ENCODE measurements at regions not wholly inside any gene's neighbourhood (a gene's known extent, or its start where the extent isn't known, plus 50 kb on each side); places are given as distances from the start of the nearest gene placed in this dataset.
"Not testable (repeated sequence)": the region's sequence is repeated elsewhere in the genome, so short reads cannot be mapped to it uniquely, and the experiment has no call there.

DNA sequence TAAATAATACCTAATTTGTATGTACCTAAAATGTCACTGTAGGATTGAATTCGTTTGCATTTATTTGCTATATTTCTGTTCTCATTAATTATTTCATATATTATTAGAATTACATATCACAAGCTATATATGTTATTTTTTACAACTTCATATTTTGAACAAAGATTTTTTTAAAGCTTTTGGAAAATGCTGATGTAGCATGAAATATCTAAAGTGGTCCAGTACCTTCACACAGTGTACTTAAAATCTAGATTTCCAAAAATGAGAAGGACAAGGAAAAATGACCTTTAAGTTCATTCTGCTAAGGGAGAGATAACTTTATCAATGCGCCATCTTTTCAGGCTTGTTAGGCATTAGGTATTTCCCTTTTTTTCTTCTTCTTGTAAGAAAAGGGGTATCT is 71.8 kb downstream of the LARP7 start:
- no peak for DNase-seq (ENCODE audit: low spot score)

DNA sequence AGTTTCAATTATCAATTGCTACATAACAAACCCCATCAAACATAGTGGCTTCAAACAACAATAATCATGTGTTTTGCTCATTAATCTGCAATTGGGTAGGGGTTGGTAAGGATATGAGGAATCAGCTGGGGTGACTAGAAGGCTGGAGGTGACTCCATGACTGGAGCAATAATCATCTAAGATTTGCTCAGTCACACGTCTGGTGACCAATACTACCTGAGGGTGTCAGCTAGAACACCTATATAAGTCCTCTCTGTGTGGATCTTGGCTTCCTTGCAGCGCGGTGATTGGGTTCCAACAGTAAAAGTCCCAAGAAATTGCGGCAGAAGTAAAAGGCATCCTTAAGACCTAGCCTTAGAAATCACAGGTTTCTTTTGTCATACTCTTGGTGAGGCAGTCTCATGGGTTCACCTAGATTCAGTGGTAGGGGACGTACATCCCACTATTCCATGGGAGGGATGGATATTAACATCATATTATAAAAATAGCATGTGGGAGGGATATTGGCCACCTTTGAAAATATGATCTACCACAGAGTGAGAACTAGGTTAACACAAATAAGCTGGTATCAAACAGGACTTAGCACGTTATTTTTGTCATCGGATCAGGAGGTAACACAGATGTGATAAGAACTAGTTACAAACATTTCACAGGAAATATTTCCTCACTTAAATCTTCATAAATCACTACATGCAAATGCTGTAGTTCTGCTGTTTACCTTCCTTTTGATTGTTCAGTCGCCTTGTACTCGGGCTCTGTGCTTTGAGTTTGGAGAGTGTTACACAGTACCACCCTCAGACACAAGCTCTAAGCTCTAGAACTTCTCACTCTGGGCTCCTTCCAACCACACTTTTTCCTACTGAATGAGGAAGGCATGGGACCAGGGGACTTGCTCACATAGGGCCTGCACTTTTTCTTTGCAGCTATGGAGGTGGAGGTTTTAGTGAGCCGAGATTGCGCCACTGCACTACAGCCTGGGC is 78.3 kb downstream of the LARP7 start:
- no peak for DNase-seq (ENCODE audit: low spot score)

DNA sequence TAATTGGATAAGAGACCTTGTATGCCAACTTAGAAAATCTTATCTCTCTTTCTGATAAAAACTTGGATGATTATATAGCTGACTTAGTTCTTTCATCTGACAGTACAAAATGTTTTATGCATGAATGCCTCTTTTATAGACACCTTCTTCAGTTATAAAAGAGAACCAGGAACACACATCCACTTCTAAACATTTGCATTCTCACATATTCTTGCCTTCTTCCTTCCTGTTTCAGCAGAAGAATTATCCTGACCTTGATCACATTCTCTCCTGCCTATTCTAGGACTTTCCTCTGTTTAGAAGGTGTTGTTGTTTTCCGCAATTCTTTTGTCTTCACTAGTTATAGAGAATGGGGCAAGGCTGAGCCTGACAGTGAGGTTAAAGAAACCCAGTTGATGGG is 80.9 kb downstream of the LARP7 start:
- DNase-seq (ENCODE audit: low spot score): no peak

DNA sequence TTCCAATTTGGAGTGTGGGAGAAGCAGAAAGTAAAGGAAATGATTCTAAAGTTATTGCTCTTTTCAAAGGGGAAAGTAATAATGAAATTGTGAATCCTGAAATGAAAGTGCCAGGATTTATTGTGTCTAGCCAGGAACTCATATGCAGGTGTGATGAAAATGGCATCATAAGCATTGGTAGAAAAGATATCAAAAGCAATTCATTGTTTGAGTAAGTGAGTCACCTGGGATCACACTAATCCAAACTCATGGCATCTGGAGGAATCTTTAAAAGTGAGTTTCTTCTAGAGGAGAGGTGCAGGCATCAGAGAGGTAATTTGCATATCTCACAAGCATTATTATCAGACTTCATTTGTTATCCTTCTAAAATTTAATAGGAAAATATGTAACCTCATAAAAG is 84.7 kb downstream of the LARP7 start:
- DNase-seq (ENCODE audit: low spot score): no peak

DNA sequence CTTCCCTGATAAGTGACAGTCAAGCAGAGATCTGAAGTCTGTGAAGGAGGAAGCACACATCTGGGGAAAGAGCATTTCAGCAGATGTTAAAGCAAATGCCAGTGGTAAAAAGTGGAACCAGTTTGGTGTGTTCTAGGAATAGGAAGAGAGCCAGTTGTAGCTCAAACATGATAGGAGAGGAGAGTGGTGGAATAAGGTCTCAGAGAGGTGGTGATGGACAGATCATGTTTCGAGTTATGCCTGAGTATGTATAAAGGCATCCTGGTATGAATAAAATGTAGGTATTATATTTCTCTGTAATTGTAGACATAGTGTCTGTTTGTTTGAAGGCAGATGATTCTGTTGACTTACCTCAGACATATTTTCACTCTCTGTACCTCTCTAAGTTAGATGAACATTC is 89.1 kb downstream of the LARP7 start:
- no peak for DNase-seq (ENCODE audit: low spot score)

DNA sequence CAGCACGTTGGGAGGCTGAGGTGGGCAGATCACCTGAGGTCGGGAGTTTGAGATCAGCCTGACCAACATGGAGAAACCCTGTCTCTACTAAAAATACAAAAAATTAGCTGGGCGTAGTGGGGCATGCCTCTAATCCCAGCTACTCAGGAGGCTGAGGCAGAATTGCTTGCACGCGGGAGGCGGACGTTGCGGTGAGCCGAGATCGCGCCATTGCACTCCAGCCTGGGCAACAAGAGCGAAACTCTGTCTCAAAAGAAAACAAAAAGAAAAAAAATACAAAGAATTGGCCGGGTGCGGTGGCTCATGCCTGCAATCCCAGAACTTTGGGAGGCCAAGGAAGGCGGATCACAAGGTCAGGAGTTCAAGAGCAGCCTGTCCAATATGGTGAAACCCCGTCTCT is 90.8 kb downstream of the LARP7 start:
- not testable (repeated sequence) for DNase-seq (ENCODE audit: low spot score)

DNA sequence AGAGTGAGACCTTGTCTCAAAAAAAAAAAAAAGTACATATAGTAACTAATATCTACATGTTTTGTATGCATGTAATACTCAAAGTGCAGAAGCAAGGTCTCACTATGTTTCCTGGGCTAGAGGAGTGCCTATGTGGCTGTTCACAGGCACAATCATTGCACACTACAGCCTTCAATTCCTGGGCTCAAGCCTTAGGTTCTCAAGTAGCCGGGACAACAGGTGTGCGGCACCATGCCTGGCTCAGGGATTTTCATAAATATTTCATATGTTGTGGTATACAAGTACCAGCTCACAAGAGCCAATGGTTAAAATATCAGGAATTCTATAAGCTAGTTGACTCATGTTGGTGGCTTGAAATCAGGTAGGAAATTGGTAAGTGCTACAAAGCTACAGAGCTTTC is 94.8 kb downstream of the LARP7 start:
- no peak for DNase-seq (ENCODE audit: low spot score)

DNA sequence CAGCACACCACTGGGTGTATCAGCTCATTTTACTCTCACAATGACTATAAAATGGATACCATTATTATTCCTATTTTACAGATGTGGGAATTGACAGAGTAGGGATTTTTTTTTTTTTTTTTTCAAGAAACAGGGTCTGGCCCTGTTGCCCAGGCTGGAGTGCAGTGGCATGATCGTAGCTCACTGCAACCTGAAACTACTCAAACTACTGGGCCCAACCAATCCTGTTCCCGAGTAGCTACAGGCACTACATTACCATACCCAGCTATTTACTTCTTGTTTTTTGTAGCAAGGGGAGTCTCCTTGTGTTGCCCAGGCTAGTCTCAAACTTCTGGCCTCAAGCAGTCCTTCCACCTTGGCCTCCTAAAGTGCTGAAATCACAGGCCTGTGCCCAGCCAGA is 95.2 kb downstream of the LARP7 start:
- no peak for DNase-seq (ENCODE audit: low spot score)

DNA sequence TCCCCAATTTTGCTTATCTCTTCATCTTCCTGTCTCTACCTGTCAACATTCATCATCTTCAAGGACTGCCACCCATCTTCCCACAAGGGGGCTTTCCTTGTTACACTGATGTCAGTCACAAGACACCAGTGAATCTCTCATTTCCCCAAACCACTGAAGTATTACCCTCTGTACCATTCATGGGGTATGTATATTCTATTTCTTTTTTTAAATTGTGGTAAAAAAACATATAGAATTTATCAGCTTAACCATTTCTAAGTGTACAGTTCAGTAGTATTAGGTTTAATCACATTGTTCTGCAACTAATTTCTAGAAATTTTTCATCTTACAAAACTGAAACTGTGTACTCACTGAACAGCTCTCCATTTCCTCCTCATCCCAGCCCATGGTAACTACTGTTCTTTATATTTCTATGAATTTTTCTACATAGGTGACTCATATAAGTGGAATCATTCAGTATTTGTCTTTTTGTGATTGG is 98.6 kb downstream of the LARP7 start:
- DNase-seq (ENCODE audit: low spot score): no peak

DNA sequence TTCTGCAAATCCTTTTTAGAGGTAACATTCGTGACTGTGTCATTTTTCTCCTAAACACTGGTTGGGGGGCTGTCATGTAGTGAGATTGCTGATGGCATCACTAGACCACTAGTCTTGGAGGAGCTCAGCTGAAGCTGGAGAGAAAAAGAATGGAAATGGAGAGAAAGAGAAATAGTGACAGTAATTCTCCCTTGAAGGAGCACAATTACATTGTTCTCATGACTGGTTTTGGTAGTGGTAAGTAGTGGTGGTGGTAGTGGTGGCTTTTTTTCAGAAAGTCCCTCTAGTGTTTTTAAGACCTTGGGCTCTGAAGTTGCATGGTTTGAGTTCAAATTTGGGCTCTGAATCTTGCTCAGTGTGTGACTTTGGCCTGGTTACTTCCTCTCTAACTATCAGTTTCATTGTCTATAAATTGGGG is 99.8 kb downstream of the LARP7 start:
- DNase-seq (ENCODE audit: low spot score): no peak

DNA sequence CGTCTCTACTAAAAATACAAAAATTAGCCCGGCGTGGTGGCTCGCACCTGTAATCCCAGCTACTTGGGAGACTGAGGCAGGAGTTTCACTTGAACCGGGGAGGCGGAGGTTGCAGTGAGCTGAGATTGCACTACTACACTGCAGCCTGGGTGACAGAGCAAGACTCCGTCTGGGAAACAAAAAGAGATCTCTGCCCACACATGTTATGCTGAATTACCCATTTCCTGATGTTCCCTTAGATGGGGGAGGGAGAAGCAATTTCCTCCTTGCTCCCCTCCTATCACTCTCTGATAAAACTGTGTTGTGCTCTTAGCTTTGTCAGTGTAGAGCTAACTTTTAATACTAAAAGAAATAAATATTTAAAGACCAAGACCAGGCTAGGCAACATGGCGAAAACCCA is 102.5 kb downstream of the LARP7 start:
- DNase-seq (ENCODE audit: low spot score): no peak

DNA sequence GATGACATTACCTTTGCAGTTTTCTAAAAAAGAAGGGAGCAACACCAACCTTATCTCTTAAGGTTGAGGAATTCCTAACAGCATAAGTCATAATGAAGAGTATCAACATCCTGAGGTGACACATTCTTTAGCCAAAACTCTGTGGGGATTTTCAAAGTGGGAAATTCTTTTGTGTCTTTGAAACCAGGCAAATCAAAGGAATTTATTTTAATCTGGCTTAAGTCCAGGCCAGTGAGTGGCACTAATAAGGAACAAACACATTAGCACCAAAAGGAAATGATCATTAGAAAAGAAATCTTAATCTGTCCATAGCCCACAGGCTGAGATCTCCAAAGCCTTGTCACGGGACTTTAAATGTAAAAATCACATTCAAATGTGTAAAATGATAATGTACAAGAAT is 110.1 kb downstream of the LARP7 start:
- peak; percentile 68 for DNase-seq (ENCODE audit: low spot score)

DNA sequence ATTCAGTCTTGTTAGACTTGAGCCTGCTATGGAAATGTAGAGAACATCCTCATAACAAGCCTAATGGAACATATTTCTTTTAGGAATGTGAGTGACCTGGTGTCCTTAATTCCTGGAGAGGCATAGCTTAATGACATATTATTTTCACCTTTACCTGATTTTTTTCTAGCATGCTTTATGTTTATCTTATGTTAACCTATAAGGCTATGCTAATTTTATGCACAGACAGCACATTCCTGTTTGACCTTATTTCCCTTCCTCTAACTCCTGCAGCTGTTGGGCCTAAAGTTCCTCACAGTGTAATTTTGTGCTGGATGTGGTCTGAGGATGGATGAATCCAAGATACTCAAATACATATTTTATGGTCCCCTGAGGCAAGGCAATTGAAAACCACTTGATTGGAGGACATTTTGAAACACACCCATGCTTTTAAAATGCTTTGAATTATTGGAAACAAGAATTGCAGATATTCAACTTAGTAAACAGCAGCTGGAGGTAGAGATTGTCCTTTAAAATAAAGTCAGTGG is 111.5 kb downstream of the LARP7 start:
- no peak for DNase-seq (ENCODE audit: low spot score)

DNA sequence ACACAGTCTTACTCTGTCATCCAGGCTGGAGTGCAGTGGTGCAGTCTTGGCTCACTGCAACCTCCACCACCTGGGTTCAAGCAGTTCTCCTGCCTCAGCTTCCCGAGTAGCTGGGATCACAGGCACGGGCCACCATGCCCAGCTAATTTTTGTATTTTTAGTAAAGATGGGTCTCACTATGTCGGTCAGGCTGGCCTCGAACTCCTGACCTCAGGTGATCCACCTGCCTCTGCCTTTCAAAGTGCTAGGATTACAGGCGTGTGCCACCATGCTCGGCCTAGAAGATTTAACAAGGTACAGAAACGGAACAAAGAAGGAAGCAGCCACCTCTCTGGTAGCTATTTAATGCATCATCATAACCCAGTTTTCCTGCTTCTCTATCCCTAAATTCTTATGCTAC is 113.8 kb downstream of the LARP7 start:
- DNase-seq (ENCODE audit: low spot score): not testable (repeated sequence)

DNA sequence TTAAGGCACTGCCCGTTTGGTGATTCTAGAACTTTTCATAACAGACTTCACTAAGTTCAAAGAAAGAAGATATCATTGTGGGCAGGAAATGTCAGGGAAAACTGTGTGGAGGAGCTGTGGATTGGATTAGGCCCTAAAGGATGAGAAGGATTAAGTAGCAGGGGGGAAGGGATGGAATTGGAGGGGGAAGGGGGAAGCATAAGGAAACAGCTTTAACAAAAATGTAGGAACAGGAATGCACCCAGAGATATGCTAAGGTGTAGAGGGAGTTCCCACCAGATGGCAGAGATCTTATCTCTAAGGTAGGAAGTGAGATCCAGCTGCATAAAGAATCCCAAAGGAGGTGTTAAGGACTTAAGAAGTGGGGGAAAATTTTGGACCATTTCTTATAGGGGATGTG is 114.5 kb downstream of the LARP7 start:
- DNase-seq (ENCODE audit: low spot score): no peak

DNA sequence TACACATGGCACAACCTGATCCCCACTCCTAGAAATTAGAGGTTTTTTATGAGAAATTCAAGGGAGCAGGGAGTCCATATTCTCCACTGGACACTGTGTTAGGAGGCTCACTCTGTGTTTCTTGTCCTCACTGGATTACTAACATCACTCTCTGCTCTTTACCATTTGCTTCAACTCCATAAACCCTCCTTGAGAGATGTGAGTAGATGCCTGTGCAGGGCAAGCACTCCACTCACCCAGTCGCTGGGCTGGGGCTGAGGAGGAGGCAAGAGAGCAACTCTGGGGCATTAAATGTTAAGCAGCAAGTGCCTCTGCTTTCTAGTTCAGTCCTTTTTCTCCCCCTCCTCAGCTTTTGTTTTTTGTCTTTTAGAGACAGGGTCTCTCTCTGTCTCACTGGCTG is 115.1 kb downstream of the LARP7 start:
- no peak for DNase-seq (ENCODE audit: low spot score)

DNA sequence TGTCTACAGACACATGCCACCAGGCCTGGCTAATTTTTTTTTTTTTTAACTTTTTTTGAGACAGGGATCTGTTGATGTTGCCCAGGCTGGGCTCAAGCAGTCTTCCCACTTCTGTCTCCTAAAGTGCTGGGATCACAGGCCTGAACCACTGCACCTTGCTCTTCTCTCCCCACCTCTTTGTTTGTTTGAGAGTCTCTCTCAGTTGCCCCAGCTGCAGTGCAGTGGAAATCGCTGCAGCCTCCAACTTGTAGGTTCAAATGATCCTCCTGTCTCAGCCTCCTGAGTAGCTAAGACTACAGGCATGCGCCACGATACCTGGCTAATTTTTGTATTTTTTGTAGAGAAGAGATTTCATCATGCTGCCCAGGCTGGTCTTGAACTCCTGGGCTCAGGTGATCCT is 115.6 kb downstream of the LARP7 start:
- no peak for DNase-seq (ENCODE audit: low spot score)

DNA sequence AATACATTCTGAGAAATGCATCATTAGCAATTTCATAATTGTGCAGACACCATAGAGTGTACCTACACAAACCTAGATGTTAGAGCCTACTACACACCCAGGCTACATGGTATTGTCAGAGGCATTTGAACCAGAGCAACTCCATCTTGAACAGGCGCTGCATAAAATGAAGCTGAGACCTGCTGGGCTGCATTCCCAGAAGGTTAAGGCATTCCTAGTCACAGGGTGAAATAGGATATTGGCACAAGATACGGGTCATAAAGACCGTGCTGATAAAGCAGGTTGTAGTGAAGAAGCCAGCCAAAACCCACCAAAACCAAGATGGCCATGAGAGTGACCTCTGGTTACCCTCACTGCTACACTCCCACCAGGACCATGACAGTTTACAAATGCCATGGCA is 116.4 kb downstream of the LARP7 start:
- DNase-seq (ENCODE audit: low spot score): no peak

DNA sequence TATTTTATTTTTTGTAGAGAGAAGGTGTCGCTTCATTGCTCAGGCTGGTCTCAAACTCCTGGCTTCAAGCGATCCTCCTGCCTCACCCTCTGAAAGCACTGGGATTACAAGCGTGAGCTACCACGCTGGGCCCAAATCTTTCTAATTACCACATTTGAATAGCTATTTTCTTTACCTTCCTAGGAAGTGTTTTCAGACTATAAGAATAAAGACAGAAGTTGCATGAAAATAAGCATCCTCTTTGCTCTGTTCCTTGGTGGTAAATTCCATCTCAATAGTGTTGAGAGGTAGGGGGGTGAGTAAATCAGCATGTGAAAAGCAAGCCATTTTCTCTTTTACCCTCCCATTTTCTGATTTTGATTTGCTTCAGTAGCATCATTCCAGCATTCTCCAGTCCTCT is 122.4 kb downstream of the LARP7 start:
- no peak for DNase-seq (ENCODE audit: low spot score)

DNA sequence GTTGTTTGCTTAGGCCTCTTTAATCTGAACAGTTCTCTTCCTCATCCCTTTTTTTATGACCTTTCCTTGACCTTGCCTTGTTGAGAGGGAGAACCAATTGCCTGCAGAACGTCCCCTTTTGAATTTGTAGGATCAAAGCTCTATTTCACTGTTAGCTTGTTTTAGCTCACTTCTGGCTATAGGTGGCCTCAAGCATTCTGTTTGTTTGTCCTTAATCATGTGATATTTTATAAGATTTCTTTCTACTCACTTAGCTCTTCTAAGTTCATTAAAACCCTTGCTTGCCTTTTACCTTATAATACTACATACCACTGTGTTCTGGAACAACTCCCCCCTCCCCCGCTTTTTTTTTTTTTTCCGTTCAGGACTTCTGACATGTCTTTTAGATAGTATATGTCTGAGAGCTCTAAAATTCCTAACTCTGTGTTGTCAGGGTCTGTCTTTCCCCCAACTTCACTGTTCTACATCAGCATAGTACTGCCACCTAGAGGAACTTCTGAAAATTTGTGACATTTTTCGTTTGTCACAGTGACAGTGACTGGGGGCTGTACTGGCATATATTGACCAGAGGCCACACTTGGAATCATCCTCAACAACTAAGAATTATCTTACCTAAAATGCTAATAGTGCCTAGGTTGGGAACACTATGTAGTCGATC is 128.5 kb downstream of the LARP7 start:
- DNase-seq (ENCODE audit: low spot score): peak; percentile 36

DNA sequence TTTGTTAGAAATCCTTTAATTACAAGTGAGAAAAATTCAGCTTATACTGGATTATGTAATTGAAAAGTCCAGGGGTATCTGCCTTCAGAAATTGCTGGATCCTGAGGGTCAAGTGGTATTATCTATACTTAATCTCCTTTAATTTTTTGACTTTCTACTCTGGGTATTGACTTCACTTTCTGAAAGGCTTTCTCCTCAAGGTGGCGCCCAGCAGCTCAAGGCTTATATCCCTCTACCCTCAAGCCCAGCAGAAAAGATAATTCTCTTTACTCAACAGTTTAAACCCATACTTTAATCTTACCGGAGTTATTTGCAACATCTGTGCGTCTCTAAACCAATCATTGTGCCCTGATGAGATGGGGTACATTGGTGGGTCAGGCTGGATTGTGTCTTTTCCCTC is 129.5 kb downstream of the LARP7 start:
- DNase-seq (ENCODE audit: low spot score): peak; percentile 8

DNA sequence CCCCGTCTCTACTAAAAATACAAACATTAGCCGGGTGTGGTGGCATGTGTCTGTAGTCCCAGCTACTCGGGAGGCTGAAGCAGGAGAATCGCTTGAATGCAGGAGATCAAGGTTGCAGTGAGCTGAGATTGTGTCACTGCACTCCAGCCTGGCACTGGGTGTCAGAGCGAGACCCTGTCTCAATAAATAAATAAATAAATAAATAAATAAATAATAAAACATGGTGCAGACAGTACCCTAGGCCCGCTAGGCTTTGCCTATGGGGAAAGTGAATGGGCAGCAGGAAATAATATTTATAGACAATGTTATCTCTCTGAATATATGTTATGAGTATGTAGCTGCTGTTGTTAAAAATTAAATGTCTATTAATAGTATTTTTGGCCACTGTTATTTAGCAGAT is 130.4 kb downstream of the LARP7 start:
- DNase-seq (ENCODE audit: low spot score): no peak

DNA sequence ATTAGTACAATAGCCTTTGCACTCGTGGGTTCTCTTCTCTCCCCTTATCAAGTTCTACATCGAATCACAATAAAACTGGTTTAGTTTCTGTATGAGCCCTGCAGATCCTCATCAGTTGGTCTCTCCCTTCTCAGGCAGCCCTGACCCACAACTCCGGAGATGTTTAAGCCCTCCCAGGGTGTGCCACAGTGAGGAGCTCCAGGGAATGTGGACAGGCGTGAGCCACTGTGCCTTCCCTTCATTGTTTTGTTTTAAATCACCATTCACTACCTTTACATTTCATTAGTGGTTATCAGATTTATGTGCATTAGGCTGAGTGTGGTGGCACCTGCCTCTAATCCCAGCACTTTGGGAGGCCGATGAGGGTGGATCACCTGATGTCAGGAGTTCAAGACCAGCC is 133.2 kb downstream of the LARP7 start:
- no peak for DNase-seq (ENCODE audit: low spot score)
